OCI-LY1 (cell line): ENCODE measurements at regions not wholly inside any gene's neighbourhood (a gene's known extent, or its start where the extent isn't known, plus 50 kb on each side); places are given as distances from the start of the nearest gene placed in this dataset.

Experiments
- EZH2 ChIP-seq: fragments of 200-600 bp; sonication (generic), shearing (Covaris generic); IDR thresholded peaks from 2 replicates; pipeline ENCODE4 v1.8.0; 2017; ENCODE audit warnings: borderline replicate concordance, mixed run types, mild to moderate bottlenecking, antibody characterized with exemption, low read length, moderate library complexity, mixed read lengths
- TF ChIP-seq, protein P1 (sequence below): fragments of 200-600 bp; sonication (generic), shearing (Covaris generic); IDR thresholded peaks from 2 replicates; pipeline ENCODE4 v1.5.1; 2017; ENCODE audit warnings: mild to moderate bottlenecking, antibody characterized with exemption, low read length, moderate library complexity, mixed read lengths

DNA sequence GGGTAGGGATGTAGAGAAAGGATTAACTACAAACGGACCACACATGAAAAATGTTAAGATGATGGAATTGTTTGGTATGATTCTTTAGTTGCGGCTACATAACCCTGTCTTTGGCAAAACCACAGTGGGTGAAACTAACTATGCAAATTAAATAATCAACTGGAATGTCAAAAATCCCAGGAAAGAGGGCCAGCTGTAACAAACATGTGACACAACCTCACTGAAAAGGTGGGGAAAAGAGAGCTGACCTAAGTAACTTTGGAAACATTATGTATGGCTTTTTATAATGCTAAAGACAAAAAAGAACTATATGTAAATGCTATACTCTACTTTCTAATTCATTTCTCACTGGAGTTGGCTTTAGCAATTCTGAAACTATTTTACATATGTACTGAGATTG is 252.0 kb downstream of the MRPS30 start:
- TF ChIP-seq, protein P1, sequence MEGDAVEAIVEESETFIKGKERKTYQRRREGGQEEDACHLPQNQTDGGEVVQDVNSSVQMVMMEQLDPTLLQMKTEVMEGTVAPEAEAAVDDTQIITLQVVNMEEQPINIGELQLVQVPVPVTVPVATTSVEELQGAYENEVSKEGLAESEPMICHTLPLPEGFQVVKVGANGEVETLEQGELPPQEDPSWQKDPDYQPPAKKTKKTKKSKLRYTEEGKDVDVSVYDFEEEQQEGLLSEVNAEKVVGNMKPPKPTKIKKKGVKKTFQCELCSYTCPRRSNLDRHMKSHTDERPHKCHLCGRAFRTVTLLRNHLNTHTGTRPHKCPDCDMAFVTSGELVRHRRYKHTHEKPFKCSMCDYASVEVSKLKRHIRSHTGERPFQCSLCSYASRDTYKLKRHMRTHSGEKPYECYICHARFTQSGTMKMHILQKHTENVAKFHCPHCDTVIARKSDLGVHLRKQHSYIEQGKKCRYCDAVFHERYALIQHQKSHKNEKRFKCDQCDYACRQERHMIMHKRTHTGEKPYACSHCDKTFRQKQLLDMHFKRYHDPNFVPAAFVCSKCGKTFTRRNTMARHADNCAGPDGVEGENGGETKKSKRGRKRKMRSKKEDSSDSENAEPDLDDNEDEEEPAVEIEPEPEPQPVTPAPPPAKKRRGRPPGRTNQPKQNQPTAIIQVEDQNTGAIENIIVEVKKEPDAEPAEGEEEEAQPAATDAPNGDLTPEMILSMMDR, result no peak
- TF ChIP-seq EZH2, result no peak
